K562 (cell line): ENCODE measurements at regions not wholly inside any gene's neighbourhood (a gene's known extent, or its start where the extent isn't known, plus 50 kb on each side); places are given as distances from the start of the nearest gene placed in this dataset.

Experiments
- POLR2A ChIP-seq: fragments of 450-650 bp; conservative IDR thresholded peaks from 2 replicates; pipeline ENCODE4 v1.6.1; 2016
- PTBP1 ChIP-seq: fragments of 200-400 bp; formaldehyde crosslinking; IDR thresholded peaks from 2 replicates; pipeline ENCODE4 v1.6.1; 2017; ENCODE audit warnings: low read depth, low read length
- WHSC1 ChIP-seq: IDR thresholded peaks from one replicate; pipeline ENCODE4 v1.6.1; 2012; ENCODE audit warnings: low read length, control low read depth, inconsistent platforms
- YY1 ChIP-seq, 3 experiments: IDR thresholded peaks; 2 replicates each; pipeline ENCODE4 v1.6.1; 2011; ENCODE audit warnings: low read length in 2 of 3, mild to moderate bottlenecking in 2 of 3, moderate library complexity in 2 of 3, borderline replicate concordance in 1 of 3, control low read depth in 1 of 3, low read depth in 1 of 3; ENCODE audit not compliant: insufficient read depth in 3 of 3, insufficient replicate concordance in 2 of 3, control insufficient read depth in 1 of 3, insufficient read length in 1 of 3; ENCODE audit errors: extremely low read depth in 1 of 3
- TF ChIP-seq, protein P1 (sequence below): sonication (generic); formaldehyde crosslinking; IDR thresholded peaks from 2 replicates; pipeline ENCODE4 v1.8.1; 2022; ENCODE audit warnings: missing genetic modification reagents
- TF ChIP-seq, protein P2 (sequence below): fragments of 450-650 bp; conservative IDR thresholded peaks from 2 replicates; pipeline ENCODE4 v1.6.1; 2016; ENCODE audit warnings: missing genetic modification characterization, low read depth, mild to moderate bottlenecking, control low read depth, missing compliant biosample characterization
- TF ChIP-seq, protein P3 (sequence below), 3 experiments: IDR thresholded peaks in 2 of 3; conservative IDR thresholded peaks in 1 of 3; 2 replicates each; pipeline ENCODE4 v1.5.1; 2011 to 2012; ENCODE audit warnings: low read length in 3 of 3, mild to moderate bottlenecking in 3 of 3, control low read depth in 2 of 3, improper control_type of control experiment in 1 of 3, inconsistent platforms in 1 of 3, low read depth in 1 of 3, mixed read lengths in 1 of 3, moderate library complexity in 1 of 3; ENCODE audit not compliant: insufficient read depth in 2 of 3
- TF ChIP-seq, protein P4 (sequence below): sonication (generic); formaldehyde crosslinking; IDR thresholded peaks from 2 replicates; pipeline ENCODE4 v1.5.0; 2020; ENCODE audit warnings: missing genetic modification reagents

DNA sequence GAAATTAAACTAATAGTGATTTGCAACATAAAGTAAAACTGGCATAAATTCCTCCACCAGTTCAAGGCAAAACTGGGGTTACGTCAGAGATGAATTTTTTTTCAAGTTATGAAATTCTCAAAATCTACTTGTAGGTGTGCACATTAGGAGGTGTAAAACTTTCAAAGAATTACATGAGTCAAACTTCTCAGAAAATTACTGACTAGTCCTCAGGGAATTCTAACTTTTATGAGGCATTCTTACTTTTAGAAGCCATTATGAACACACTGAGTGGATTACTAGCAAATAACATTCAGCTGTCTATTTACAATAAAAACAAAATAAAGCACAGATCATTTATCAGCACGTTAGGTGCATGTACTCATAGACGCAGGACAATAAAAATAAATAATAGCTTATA lies 348.7 kb downstream of the CDH11 start:
- TF ChIP-seq, protein P1, sequence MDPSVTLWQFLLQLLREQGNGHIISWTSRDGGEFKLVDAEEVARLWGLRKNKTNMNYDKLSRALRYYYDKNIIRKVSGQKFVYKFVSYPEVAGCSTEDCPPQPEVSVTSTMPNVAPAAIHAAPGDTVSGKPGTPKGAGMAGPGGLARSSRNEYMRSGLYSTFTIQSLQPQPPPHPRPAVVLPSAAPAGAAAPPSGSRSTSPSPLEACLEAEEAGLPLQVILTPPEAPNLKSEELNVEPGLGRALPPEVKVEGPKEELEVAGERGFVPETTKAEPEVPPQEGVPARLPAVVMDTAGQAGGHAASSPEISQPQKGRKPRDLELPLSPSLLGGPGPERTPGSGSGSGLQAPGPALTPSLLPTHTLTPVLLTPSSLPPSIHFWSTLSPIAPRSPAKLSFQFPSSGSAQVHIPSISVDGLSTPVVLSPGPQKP (CRISPR knock-in tag): no peak
- TF ChIP-seq, protein P2, sequence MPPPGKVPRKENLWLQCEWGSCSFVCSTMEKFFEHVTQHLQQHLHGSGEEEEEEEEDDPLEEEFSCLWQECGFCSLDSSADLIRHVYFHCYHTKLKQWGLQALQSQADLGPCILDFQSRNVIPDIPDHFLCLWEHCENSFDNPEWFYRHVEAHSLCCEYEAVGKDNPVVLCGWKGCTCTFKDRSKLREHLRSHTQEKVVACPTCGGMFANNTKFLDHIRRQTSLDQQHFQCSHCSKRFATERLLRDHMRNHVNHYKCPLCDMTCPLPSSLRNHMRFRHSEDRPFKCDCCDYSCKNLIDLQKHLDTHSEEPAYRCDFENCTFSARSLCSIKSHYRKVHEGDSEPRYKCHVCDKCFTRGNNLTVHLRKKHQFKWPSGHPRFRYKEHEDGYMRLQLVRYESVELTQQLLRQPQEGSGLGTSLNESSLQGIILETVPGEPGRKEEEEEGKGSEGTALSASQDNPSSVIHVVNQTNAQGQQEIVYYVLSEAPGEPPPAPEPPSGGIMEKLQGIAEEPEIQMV (tag): no peak
- no peak for TF ChIP-seq YY1 (IDR thresholded peaks at IDR 0.05; ENCODE audit: borderline replicate concordance in 1 of 3, control insufficient read depth in 1 of 3, extremely low read depth in 1 of 3, insufficient read depth in 3 of 3, insufficient read length in 1 of 3, insufficient replicate concordance in 2 of 3, low read depth in 1 of 3, low read length in 2 of 3)
- TF ChIP-seq, protein P3, sequence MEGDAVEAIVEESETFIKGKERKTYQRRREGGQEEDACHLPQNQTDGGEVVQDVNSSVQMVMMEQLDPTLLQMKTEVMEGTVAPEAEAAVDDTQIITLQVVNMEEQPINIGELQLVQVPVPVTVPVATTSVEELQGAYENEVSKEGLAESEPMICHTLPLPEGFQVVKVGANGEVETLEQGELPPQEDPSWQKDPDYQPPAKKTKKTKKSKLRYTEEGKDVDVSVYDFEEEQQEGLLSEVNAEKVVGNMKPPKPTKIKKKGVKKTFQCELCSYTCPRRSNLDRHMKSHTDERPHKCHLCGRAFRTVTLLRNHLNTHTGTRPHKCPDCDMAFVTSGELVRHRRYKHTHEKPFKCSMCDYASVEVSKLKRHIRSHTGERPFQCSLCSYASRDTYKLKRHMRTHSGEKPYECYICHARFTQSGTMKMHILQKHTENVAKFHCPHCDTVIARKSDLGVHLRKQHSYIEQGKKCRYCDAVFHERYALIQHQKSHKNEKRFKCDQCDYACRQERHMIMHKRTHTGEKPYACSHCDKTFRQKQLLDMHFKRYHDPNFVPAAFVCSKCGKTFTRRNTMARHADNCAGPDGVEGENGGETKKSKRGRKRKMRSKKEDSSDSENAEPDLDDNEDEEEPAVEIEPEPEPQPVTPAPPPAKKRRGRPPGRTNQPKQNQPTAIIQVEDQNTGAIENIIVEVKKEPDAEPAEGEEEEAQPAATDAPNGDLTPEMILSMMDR (IDR thresholded peaks at IDR 0.05 in 2 of 3, conservative IDR thresholded peaks at IDR 0.05 in 1 of 3; ENCODE audit: insufficient read depth in 2 of 3, low read depth in 1 of 3, low read length in 3 of 3): no peak
- no peak for TF ChIP-seq POLR2A
- no peak for TF ChIP-seq WHSC1
- no peak for TF ChIP-seq PTBP1
- TF ChIP-seq, protein P4, sequence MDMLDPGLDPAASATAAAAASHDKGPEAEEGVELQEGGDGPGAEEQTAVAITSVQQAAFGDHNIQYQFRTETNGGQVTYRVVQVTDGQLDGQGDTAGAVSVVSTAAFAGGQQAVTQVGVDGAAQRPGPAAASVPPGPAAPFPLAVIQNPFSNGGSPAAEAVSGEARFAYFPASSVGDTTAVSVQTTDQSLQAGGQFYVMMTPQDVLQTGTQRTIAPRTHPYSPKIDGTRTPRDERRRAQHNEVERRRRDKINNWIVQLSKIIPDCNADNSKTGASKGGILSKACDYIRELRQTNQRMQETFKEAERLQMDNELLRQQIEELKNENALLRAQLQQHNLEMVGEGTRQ (CRISPR knock-in tag): no peak
